H1 (cell line): ENCODE measurements at regions not wholly inside any gene's neighbourhood (a gene's known extent, or its start where the extent isn't known, plus 50 kb on each side); places are given as distances from the start of the nearest gene placed in this dataset.

Experiments used
- CTCF ChIA-PET: fragments of 300-600 bp; sonication (Branson Sonifier 250); formaldehyde crosslinking; loops from one replicate; lab custom pipeline; 2021; ENCODE audit not compliant: partially characterized antibody; lab: Charles Lee
- POLR2A ChIA-PET: fragments of 300-600 bp; sonication (Branson Sonifier 250); formaldehyde crosslinking; loops from one replicate; lab custom pipeline; 2021; ENCODE audit warnings: inconsistent platforms; ENCODE audit not compliant: partially characterized antibody; lab: Charles Lee
- DNase-seq, 2 experiments: peaks; one replicate each; pipeline versions ENCODE4 v3.0.0 to v3.0.0-alpha.2; 2010 to 2022; ENCODE audit warnings: low spot score in 2 of 2, low read depth in 1 of 2, mixed read lengths in 1 of 2
- FAIRE-seq: peaks from 2 replicates; lab custom pipeline; 2011; peaks lifted over from hg19 to GRCh38; lab: Jason Lieb, UNC
- H2AFZ ChIP-seq: 2 replicates; pipeline ENCODE4 v1.8.1; 2012; ENCODE audit warnings: low read length, inconsistent platforms
- H2AK5ac ChIP-seq: 2 replicates; pipeline ENCODE4 v1.6.1; 2013; ENCODE audit warnings: low read depth, low read length
- H2BK120ac ChIP-seq: replicated peaks from 2 replicates; pipeline ENCODE3; 2013; ENCODE audit warnings: low read depth, low read length, inconsistent platforms
- H2BK12ac ChIP-seq: 2 replicates; pipeline ENCODE4 v1.6.1; 2013; ENCODE audit warnings: low read depth, low read length
- H2BK15ac ChIP-seq: 2 replicates; pipeline ENCODE4 v1.6.1; 2013; ENCODE audit warnings: low read length
- H2BK20ac ChIP-seq: 2 replicates; pipeline ENCODE4 v1.6.1; 2013; ENCODE audit warnings: low read length
- H2BK5ac ChIP-seq: 2 replicates; pipeline ENCODE4 v1.6.1; 2013; ENCODE audit warnings: low read depth, low read length
- H3K14ac ChIP-seq: 2 replicates; pipeline ENCODE4 v1.6.1; 2013; ENCODE audit warnings: inconsistent platforms; ENCODE audit not compliant: insufficient read length
- H3K18ac ChIP-seq: 2 replicates; pipeline ENCODE4 v1.6.1; 2013; ENCODE audit warnings: low read length; ENCODE audit errors: extremely low read depth
- H3K23ac ChIP-seq: 2 replicates; pipeline ENCODE4 v1.6.1; 2013; ENCODE audit warnings: inconsistent platforms; ENCODE audit not compliant: insufficient read length
- H3K23me2 ChIP-seq: 2 replicates; pipeline ENCODE4 v1.6.1; 2013; ENCODE audit warnings: low read depth, low read length
- H3K27ac ChIP-seq: 2 replicates; pipeline ENCODE4 v1.6.1; 2011; ENCODE audit warnings: low read depth, low read length, inconsistent platforms
- H3K27me3 ChIP-seq, 4 experiments: replicated peaks in 1 of 4; 1 replicate in 1 of 4; 2 replicates in 3 of 4; pipeline versions ENCODE4 v1.6.1 to v1.8.1; 2011 to 2013; ENCODE audit warnings: low read length in 3 of 4, mild to moderate bottlenecking in 3 of 4, inconsistent platforms in 2 of 4, mixed read lengths in 2 of 4, moderate library complexity in 1 of 4; ENCODE audit not compliant: control insufficient read depth in 3 of 4, insufficient read depth in 3 of 4; ENCODE audit errors: extremely low read depth in 1 of 4
- H3K36me3 ChIP-seq, 4 experiments: 2 replicates each; pipeline versions ENCODE4 v1.6.1 to v1.8.1; 2011 to 2013; ENCODE audit warnings: mild to moderate bottlenecking in 4 of 4, low read length in 3 of 4, moderate library complexity in 2 of 4, control low read depth in 1 of 4, inconsistent platforms in 1 of 4; ENCODE audit not compliant: insufficient read depth in 4 of 4, control insufficient read depth in 2 of 4
- H3K4ac ChIP-seq: replicated peaks from 2 replicates; pipeline ENCODE3; 2013; ENCODE audit warnings: low read length, low read depth, mixed read lengths, inconsistent platforms; ENCODE audit not compliant: insufficient read length
- H3K4me1 ChIP-seq, 4 experiments: replicated peaks in 1 of 4; 1 replicate in 1 of 4; 2 replicates in 3 of 4; pipeline versions ENCODE4 v1.6.1 to v1.8.1; 2011 to 2013; ENCODE audit warnings: low read length in 3 of 4, inconsistent platforms in 2 of 4, mixed read lengths in 1 of 4; ENCODE audit not compliant: insufficient read depth in 4 of 4, control insufficient read depth in 3 of 4
- H3K4me2 ChIP-seq, 2 experiments: 2 replicates each; pipeline versions ENCODE4 v1.6.1 to v1.8.1; 2011 to 2013; ENCODE audit warnings: low read depth in 2 of 2, low read length in 2 of 2, control low read depth in 1 of 2, inconsistent platforms in 1 of 2, mild to moderate bottlenecking in 1 of 2; ENCODE audit not compliant: insufficient read depth in 1 of 2
- H3K4me3 ChIP-seq, 4 experiments: fragments of 200-600, 300-600 bp in 1 of 4; sonication (generic), shearing (Covaris generic), sonication (Bioruptor Twin) in 1 of 4; 2 replicates each; pipeline versions ENCODE4 v1.5.1 to v1.8.1; 2011 to 2016; ENCODE audit warnings: low read length in 4 of 4, low read depth in 3 of 4, control low read depth in 2 of 4, inconsistent platforms in 2 of 4, mild to moderate bottlenecking in 2 of 4, mixed read lengths in 1 of 4, moderate library complexity in 1 of 4; ENCODE audit not compliant: insufficient read depth in 2 of 4; ENCODE audit errors: extremely low read depth in 1 of 4
- H3K56ac ChIP-seq: replicated peaks from 2 replicates; pipeline ENCODE3; 2013; ENCODE audit warnings: low read depth, mild to moderate bottlenecking, mixed read lengths, low read length, inconsistent platforms; ENCODE audit not compliant: insufficient read length
- H3K79me1 ChIP-seq: 2 replicates; pipeline ENCODE4 v1.6.1; 2013; ENCODE audit warnings: low read depth, low read length, control low read depth
- H3K79me2 ChIP-seq, 2 experiments: 2 replicates each; pipeline versions ENCODE4 v1.6.1 to v1.8.1; 2012 to 2013; ENCODE audit warnings: low read length in 2 of 2, mild to moderate bottlenecking in 2 of 2, inconsistent platforms in 1 of 2; ENCODE audit not compliant: insufficient read depth in 2 of 2, control insufficient read depth in 1 of 2
- H3K9ac ChIP-seq, 4 experiments: replicated peaks in 1 of 4; 1 replicate in 1 of 4; 2 replicates in 3 of 4; pipeline versions ENCODE4 v1.6.1 to v1.8.1; 2011 to 2013; ENCODE audit warnings: low read depth in 3 of 4, low read length in 3 of 4, control low read depth in 2 of 4, mild to moderate bottlenecking in 2 of 4, moderate library complexity in 2 of 4, inconsistent platforms in 1 of 4; ENCODE audit errors: extremely low read depth in 1 of 4
- H3K9me3 ChIP-seq, 2 experiments: 2 replicates each; pipeline versions ENCODE4 v1.6.1 to v1.8.1; 2012 to 2013; ENCODE audit warnings: mild to moderate bottlenecking in 2 of 2, moderate library complexity in 2 of 2, control low read depth in 1 of 2, inconsistent platforms in 1 of 2, low read depth in 1 of 2, low read length in 1 of 2, mixed read lengths in 1 of 2; ENCODE audit not compliant: insufficient read depth in 2 of 2
- H4K20me1 ChIP-seq, 2 experiments: replicated peaks in 1 of 2; 2 replicates each; pipeline versions ENCODE3 to v1.8.1; 2011 to 2013; ENCODE audit warnings: inconsistent platforms in 2 of 2, low read length in 2 of 2, mild to moderate bottlenecking in 1 of 2; ENCODE audit not compliant: insufficient read depth in 2 of 2, control insufficient read depth in 1 of 2
- H4K5ac ChIP-seq: 2 replicates; pipeline ENCODE4 v1.6.1; 2013; ENCODE audit warnings: low read length, low read depth, mixed read lengths, inconsistent platforms; ENCODE audit not compliant: insufficient read length
- H4K8ac ChIP-seq: 2 replicates; pipeline ENCODE4 v1.8.0; 2013; ENCODE audit warnings: mild to moderate bottlenecking, moderate library complexity, low read length, inconsistent platforms; ENCODE audit not compliant: insufficient read depth; ENCODE audit errors: extremely low read depth
- H4K91ac ChIP-seq: replicated peaks from 2 replicates; pipeline ENCODE3; 2013; ENCODE audit warnings: low read length, mixed read lengths, inconsistent platforms; ENCODE audit not compliant: insufficient read length
- BCL11A ChIP-seq, 2 experiments: IDR thresholded peaks; one replicate each; pipeline ENCODE4 v1.6.1; 2011; ENCODE audit warnings: low read depth in 2 of 2, low read length in 2 of 2, mild to moderate bottlenecking in 2 of 2
- KDM5A ChIP-seq: fragments of 200-600 bp; IDR thresholded peaks from 2 replicates; pipeline ENCODE4 v1.7.1; 2012; ENCODE audit warnings: mild to moderate bottlenecking, low read length, inconsistent platforms, mixed read lengths
- WGBS, 2 experiments: shearing (Covaris generic) in 1 of 2; methylation state at CpG; one replicate each; pipeline versions ENCODE4 v1.1.6 to v1.1.7; 2013 to 2015; ENCODE audit warnings: low lambda C conversion rate in 2 of 2, mixed read lengths in 2 of 2, inconsistent platforms in 1 of 2, low coverage in 1 of 2, missing lambda C conversion rate in 1 of 2; ENCODE audit not compliant: insufficient replicate concordance in 2 of 2, insufficient coverage in 1 of 2, insufficient read length in 1 of 2; ENCODE audit errors: extremely low coverage in 1 of 2, missing lambda C conversion rate in 1 of 2; 5-methylcytosine and 5-hydroxymethylcytosine counted together
- TF ChIP-seq, protein P1 (sequence below): IDR thresholded peaks from 2 replicates; pipeline ENCODE4 v1.6.1; 2011; ENCODE audit warnings: low read length, improper control_type of control experiment

GRCh38 chr3:145422556-145422955 lies 738.4 kb downstream of the PLOD2 start:
- no peak overlapping the region for H2BK12ac ChIP-seq
- H3K79me2 ChIP-seq, result no peaks in the 10 kb centered on the region
- H3K27ac ChIP-seq, result no peak overlapping the region
- H3K79me1 ChIP-seq, result no peaks in the 10 kb centered on the region
- no peak overlapping the region for H2BK15ac ChIP-seq
- H3K27me3 ChIP-seq, result no peaks in the 10 kb centered on the region
- TF ChIP-seq, protein P1, sequence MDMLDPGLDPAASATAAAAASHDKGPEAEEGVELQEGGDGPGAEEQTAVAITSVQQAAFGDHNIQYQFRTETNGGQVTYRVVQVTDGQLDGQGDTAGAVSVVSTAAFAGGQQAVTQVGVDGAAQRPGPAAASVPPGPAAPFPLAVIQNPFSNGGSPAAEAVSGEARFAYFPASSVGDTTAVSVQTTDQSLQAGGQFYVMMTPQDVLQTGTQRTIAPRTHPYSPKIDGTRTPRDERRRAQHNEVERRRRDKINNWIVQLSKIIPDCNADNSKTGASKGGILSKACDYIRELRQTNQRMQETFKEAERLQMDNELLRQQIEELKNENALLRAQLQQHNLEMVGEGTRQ, result no peak
- TF ChIP-seq BCL11A (IDR thresholded peaks at IDR 0.05; ENCODE audit: low read depth in 2 of 2, low read length in 2 of 2) (no peak), KDM5A (no peak)
- 0 out of 2 replicates have a peak, but pooled peaks cover 2% of the 10 kb centered on the region for H3K23me2 ChIP-seq
- DNase-seq (no peak), FAIRE-seq (no peak)
- H3K56ac ChIP-seq, result no peak overlapping the region
- no peaks in the 10 kb centered on the region for H3K36me3 ChIP-seq
- WGBS, 2 experiments, result 62% methylated on average over 3 of the region's 3 CpGs; no CpG with 5 or more reads in 1 of the 2 experiments
- H3K23ac ChIP-seq, result no peak overlapping the region
- H3K9ac ChIP-seq, result no peak overlapping the region
- no peak overlapping the region for H4K91ac ChIP-seq
- H3K14ac ChIP-seq, result no peak overlapping the region
- H4K5ac ChIP-seq, result no peak overlapping the region
- CTCF ChIA-PET, result no interaction called here
- no peak overlapping the region for H3K4me2 ChIP-seq
- H3K4me1 ChIP-seq, result peaks cover 0 to 3% (median 0%) of the 10 kb centered on the region in 4 experiments; a peak in 1 of 7 replicates
- H4K20me1 ChIP-seq, result no peaks in the 10 kb centered on the region
- POLR2A ChIA-PET, result no interaction called here
- no peak overlapping the region for H3K4me3 ChIP-seq
- H2BK20ac ChIP-seq, result no peak overlapping the region
- H4K8ac ChIP-seq, result no peak overlapping the region
- H3K18ac ChIP-seq, result no peak overlapping the region
- no peak overlapping the region for H3K4ac ChIP-seq
- no peak overlapping the region for H2BK120ac ChIP-seq
- no peak overlapping the region for H2AFZ ChIP-seq
- no peak overlapping the region for H2AK5ac ChIP-seq
- no peak overlapping the region for H2BK5ac ChIP-seq
- H3K9me3 ChIP-seq, result no peaks in the 10 kb centered on the region
